ENCODE measurements at regions not wholly inside any gene's neighbourhood (a gene's known extent, or its start where the extent isn't known, plus 50 kb on each side); places are given as distances from the start of the nearest gene placed in this dataset.

DNA sequence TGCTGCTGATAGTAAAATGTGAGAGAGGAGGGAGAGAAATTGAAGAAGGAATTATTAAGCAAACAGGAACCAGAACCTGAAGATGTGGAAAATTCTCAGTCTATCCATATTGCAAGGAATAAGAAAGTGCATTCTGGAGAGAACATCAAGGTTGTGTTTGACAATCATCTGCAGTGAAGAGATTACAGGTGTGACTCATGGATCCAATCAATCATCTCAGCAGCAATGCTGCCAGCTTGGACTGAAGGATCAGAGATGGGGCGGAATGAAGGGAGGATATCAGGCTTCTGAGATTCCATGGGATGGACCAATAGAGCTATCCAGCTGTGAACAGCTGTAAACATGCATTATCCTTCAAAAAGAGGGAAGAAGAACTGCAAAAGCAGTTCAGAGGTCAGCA lies 247.3 kb downstream of the LPIN1 start:
- Histone ChIP-seq H3K36me3 (ENCODE audit: control insufficient read depth, low read length) (no peaks in the 10 kb centered on the region), H3F3A (ENCODE audit: control insufficient read depth, insufficient read depth) (no peaks in the 10 kb centered on the region), H3K9me3 (ENCODE audit: control insufficient read depth, insufficient read depth, low read length) (no peaks in the 10 kb centered on the region), H3K79me2 (ENCODE audit: control insufficient read depth, low read length) (no peaks in the 10 kb centered on the region), H3K27ac (ENCODE audit: low read depth, low read length) (no peak overlapping the region), H4K20me1 (ENCODE audit: control insufficient read depth, insufficient read depth, low read depth, low read length) (no peaks in the 10 kb centered on the region), H3K4me1 (ENCODE audit: control insufficient read depth, low read length) (peaks cover 7% of the 10 kb centered on the region), H3K4me2 (ENCODE audit: low read length) (no peak overlapping the region), H3K27me3 (ENCODE audit: control insufficient read depth, low read length) (no peaks in the 10 kb centered on the region), H3K4me3 (ENCODE audit: low read length) (no peak overlapping the region), H3K9me2 (replicated peaks; ENCODE audit: control insufficient read depth, low read length) (no peaks in the 10 kb centered on the region)
- TF ChIP-seq EZH2phosphoT487 (IDR thresholded peaks at IDR 0.05; ENCODE audit: borderline replicate concordance, low read length) = no peak
- TF ChIP-seq, protein P1, sequence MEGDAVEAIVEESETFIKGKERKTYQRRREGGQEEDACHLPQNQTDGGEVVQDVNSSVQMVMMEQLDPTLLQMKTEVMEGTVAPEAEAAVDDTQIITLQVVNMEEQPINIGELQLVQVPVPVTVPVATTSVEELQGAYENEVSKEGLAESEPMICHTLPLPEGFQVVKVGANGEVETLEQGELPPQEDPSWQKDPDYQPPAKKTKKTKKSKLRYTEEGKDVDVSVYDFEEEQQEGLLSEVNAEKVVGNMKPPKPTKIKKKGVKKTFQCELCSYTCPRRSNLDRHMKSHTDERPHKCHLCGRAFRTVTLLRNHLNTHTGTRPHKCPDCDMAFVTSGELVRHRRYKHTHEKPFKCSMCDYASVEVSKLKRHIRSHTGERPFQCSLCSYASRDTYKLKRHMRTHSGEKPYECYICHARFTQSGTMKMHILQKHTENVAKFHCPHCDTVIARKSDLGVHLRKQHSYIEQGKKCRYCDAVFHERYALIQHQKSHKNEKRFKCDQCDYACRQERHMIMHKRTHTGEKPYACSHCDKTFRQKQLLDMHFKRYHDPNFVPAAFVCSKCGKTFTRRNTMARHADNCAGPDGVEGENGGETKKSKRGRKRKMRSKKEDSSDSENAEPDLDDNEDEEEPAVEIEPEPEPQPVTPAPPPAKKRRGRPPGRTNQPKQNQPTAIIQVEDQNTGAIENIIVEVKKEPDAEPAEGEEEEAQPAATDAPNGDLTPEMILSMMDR (IDR thresholded peaks at IDR 0.05; ENCODE audit: low read depth, low read length, poor library complexity, severe bottlenecking) = no peak

DNA sequence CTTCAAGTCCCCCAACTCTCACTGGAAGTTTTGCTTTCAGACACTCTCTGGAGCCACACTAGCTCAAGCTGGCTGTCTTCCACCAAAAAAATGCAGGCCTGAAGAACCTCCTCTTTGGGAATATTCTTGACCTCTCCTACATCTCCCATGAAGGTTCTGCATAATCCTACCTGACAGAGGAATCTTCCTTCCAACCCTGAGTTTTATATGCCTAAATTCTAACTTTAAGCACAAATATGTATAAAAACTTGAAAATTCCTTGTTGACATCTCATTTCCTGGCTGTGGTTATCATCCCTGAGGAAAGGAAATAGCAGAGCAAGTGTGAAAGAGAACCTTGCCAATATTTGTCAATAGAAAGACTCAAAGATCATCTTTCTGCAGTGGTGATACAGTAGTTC lies 249.0 kb downstream of the LPIN1 start:
- no peaks in the 10 kb centered on the region for H3F3A ChIP-seq (ENCODE audit: control insufficient read depth, insufficient read depth)
- no peaks in the 10 kb centered on the region for H3K9me3 ChIP-seq (ENCODE audit: control insufficient read depth, insufficient read depth, low read length)
- no peaks in the 10 kb centered on the region for H3K9me2 ChIP-seq (replicated peaks; ENCODE audit: control insufficient read depth, low read length)
- H3K27me3 ChIP-seq (ENCODE audit: control insufficient read depth, low read length) = no peaks in the 10 kb centered on the region
- TF ChIP-seq EZH2phosphoT487 (IDR thresholded peaks at IDR 0.05; ENCODE audit: borderline replicate concordance, low read length) = no peak
- TF ChIP-seq, protein P1 (IDR thresholded peaks at IDR 0.05; ENCODE audit: low read depth, low read length, poor library complexity, severe bottlenecking) = no peak
- H4K20me1 ChIP-seq (ENCODE audit: control insufficient read depth, insufficient read depth, low read depth, low read length) = no peaks in the 10 kb centered on the region
- no peak overlapping the region for H3K4me2 ChIP-seq (ENCODE audit: low read length)
- no peak overlapping the region for H3K27ac ChIP-seq (ENCODE audit: low read depth, low read length)
- H3K36me3 ChIP-seq (ENCODE audit: control insufficient read depth, low read length) = no peaks in the 10 kb centered on the region
- no peaks in the 10 kb centered on the region for H3K79me2 ChIP-seq (ENCODE audit: control insufficient read depth, low read length)
- H3K4me3 ChIP-seq (ENCODE audit: low read length) = no peak overlapping the region
- peaks cover 14% of the 10 kb centered on the region for H3K4me1 ChIP-seq (ENCODE audit: control insufficient read depth, low read length)

DNA sequence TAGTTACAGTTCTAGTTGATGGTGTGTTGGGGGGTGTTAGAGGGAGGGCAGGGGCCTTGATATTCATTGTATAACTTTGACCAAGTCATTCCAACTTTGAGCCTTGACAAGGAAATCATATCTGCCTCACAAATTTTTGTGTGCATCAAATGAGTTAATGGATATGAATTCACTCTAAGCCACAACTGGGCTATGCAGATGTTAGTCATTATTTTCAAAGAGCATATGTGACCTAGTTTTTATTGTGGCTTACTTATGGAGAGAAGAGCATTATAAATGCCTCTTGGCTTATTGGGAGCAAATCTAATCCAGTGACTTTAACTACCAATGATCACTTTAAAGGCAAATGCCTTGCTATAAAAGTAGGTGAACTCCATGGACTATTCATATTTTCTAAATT lies 250.2 kb downstream of the LPIN1 start:
- TF ChIP-seq, protein P1 (IDR thresholded peaks at IDR 0.05; ENCODE audit: low read depth, low read length, poor library complexity, severe bottlenecking) = no peak
- TF ChIP-seq EZH2phosphoT487 (IDR thresholded peaks at IDR 0.05; ENCODE audit: borderline replicate concordance, low read length) = no peak
- no peak overlapping the region for H3K27ac ChIP-seq (ENCODE audit: low read depth, low read length)
- no peaks in the 10 kb centered on the region for H3K79me2 ChIP-seq (ENCODE audit: control insufficient read depth, low read length)
- H3F3A ChIP-seq (ENCODE audit: control insufficient read depth, insufficient read depth) = no peaks in the 10 kb centered on the region
- H3K9me2 ChIP-seq (replicated peaks; ENCODE audit: control insufficient read depth, low read length) = no peaks in the 10 kb centered on the region
- no peaks in the 10 kb centered on the region for H3K27me3 ChIP-seq (ENCODE audit: control insufficient read depth, low read length)
- H3K4me3 ChIP-seq (ENCODE audit: low read length) = no peak overlapping the region
- H3K4me1 ChIP-seq (ENCODE audit: control insufficient read depth, low read length) = peaks cover 14% of the 10 kb centered on the region
- H3K36me3 ChIP-seq (ENCODE audit: control insufficient read depth, low read length) = no peaks in the 10 kb centered on the region
- no peak overlapping the region for H3K4me2 ChIP-seq (ENCODE audit: low read length)
- H3K9me3 ChIP-seq (ENCODE audit: control insufficient read depth, insufficient read depth, low read length) = no peaks in the 10 kb centered on the region
- no peaks in the 10 kb centered on the region for H4K20me1 ChIP-seq (ENCODE audit: control insufficient read depth, insufficient read depth, low read depth, low read length)

DNA sequence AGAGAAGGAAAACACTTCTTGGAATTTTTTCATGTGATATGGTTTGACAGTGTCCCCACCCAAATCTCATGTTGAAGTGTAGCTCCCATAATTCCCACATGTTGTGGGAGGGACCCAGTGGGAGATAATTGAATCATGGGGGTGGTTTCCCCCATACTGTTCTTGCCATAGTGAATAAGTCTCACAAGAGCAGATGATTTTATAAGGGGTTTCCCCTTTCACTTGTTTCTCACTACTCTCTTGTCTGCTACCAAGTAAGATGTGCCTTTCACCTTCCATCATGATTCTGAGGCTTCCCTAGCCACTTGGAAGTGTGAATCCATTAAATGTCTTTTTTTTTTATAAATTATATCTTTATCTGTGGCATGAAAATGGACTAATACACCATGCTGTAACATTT lies 250.7 kb downstream of the LPIN1 start:
- TF ChIP-seq, protein P1 (IDR thresholded peaks at IDR 0.05; ENCODE audit: low read depth, low read length, poor library complexity, severe bottlenecking) = no peak
- TF ChIP-seq EZH2phosphoT487 (IDR thresholded peaks at IDR 0.05; ENCODE audit: borderline replicate concordance, low read length) = no peak
- H3K36me3 ChIP-seq (ENCODE audit: control insufficient read depth, low read length) = no peaks in the 10 kb centered on the region
- H3K4me2 ChIP-seq (ENCODE audit: low read length) = no peak overlapping the region

More for the DNA sequence above, 250.7 kb downstream of the LPIN1 start:
- no peak overlapping the region for H3K27ac ChIP-seq (ENCODE audit: low read depth, low read length)
- H3K9me3 ChIP-seq (ENCODE audit: control insufficient read depth, insufficient read depth, low read length) = no peaks in the 10 kb centered on the region
- H4K20me1 ChIP-seq (ENCODE audit: control insufficient read depth, insufficient read depth, low read depth, low read length) = no peaks in the 10 kb centered on the region
- no peaks in the 10 kb centered on the region for H3K79me2 ChIP-seq (ENCODE audit: control insufficient read depth, low read length)
- no peaks in the 10 kb centered on the region for H3K9me2 ChIP-seq (replicated peaks; ENCODE audit: control insufficient read depth, low read length)
- no peaks in the 10 kb centered on the region for H3K27me3 ChIP-seq (ENCODE audit: control insufficient read depth, low read length)
- H3F3A ChIP-seq (ENCODE audit: control insufficient read depth, insufficient read depth) = no peaks in the 10 kb centered on the region
- H3K4me1 ChIP-seq (ENCODE audit: control insufficient read depth, low read length) = peaks cover 17% of the 10 kb centered on the region
- H3K4me3 ChIP-seq (ENCODE audit: low read length) = no peak overlapping the region
